Astrocyte of the hippocampus (primary cell): ENCODE measurements at regions not wholly inside any gene's neighbourhood (a gene's known extent, or its start where the extent isn't known, plus 50 kb on each side); places are given as distances from the start of the nearest gene placed in this dataset.

Experiments used
- DNase-seq: peaks from one replicate; pipeline ENCODE4 v3.0.0; 2011; ENCODE audit warnings: low read depth, low spot score

DNA sequence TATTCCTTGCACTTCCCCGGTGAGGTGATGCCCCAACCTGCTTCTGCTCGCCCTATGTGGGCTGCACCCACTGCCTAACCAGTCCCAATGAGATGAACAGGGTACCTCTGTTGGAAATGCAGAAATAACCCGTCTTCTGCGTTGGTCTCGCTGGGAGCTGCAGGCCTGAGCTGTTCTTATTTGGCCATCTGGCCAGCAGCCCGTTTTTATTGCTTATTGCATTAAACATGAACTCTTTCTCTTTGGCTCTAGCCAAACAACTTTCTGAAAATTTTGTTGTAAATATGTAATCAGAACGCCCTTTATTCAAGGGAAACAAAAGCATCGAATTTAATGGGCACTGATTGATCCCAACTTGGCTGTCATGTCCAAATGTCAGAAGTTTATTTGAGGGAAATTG, 124.7 kb upstream of the FTMT start:
- no peak for DNase-seq

DNA sequence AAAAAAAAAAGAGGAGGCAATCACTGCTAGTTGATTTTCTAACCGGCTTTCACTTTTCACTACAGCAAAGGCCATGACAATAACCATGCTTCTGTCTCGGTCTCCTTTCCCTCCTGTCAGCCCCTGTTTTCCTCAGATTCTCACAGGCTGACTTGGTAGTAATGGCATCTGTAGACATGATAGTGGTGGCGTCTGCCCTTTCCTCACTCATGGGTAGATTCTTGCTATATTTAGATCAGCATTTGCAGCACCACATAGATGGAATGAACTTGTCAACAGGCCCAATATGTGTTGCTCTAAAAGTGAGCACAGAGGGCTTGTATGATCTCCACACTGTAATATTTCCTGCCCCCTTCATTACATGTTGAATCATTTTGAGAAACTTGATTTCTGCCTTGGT, 120.3 kb upstream of the FTMT start:
- DNase-seq, result no peak

DNA sequence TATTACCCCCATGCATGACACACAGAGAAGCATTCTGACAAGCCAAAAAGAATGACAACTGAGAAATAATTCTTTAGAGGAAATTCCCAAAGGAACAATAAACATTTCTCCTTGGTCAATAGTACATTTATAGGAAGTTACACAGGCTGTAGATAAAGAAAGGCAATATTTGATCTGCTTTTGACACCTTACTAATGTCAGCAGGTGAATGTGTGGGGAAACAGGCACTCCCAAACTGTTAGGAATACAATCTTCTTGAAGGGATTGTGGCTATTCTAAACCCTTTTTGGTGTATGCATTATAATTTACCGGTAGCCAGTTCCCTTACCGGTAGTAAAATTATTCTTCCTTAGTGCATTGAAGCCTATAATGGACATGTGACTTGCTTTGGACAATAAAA, 116.1 kb upstream of the FTMT start:
- no peak for DNase-seq

DNA sequence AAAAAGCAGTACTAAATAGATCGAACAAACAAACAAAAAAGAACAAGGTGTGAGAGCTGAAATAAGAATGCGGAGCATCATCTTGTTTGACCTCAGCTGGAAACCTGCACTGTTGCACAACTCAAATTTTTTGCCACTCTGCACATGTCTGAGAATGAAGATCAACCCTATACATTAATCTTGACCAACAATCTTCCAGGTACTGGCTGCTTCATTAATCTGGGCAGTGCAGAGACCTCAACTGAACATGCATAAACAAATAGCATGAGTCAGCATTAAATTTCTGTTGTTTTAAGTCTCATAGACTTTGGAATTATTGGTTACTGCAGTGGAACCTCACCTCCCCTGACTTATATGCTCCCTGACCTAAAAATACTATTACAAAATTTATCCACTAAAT, 114.6 kb upstream of the FTMT start:
- DNase-seq, result no peak

DNA sequence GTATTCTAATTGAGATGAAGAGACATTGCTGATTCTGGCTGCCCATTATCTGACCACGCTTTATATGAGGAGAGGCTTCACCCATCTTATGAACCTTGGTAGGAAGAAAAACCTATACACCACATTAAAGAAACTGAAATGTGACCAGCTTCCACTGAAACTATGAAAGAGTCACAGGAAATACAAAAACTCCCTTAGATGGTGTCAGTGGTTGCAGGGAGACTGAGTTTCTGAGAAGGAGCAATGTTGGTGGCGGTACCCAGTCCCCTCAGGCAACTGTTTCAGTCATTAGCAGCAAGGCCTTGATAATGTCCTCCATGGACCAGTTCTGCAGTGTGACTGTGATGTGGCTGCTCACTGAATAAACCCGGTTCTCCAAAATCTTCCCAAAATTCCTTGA, 110.5 kb upstream of the FTMT start:
- no peak for DNase-seq

DNA sequence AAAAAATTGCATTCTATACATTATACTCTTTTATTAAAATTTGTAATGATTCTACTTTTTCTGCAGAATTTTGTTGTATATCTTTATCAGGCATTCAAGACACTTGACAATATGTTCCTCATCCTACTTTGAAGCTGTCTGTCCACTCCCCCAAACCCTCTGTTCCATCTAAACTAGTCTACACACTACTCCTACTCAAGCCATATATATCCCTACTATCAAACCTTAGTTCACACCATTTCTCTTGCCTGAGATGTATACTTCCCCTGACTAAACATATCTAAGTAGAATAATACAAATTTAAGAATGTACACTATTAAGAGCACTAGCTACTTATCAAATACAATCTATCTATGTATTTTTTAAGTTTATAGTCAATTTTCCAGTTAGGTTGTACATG, 107.1 kb upstream of the FTMT start:
- no peak for DNase-seq

DNA sequence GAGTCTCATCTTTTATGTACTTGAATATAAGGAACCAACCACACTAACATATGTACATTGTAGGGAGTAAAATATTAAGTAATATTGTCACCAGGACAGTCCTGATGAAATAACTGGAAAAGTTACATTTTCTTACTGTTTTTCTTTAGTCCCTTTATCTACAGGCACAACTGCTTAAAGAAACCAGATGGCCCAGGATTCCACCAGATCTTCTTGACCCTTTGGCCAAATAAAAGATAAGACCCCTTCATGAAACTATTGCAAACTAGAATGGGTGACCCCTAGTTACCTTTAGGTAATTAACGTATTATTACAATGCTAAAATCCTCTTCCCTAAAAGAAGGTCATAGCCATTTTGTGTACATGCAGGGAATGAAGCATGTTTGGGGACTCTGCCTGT, 106.3 kb upstream of the FTMT start:
- DNase-seq, result no peak

DNA sequence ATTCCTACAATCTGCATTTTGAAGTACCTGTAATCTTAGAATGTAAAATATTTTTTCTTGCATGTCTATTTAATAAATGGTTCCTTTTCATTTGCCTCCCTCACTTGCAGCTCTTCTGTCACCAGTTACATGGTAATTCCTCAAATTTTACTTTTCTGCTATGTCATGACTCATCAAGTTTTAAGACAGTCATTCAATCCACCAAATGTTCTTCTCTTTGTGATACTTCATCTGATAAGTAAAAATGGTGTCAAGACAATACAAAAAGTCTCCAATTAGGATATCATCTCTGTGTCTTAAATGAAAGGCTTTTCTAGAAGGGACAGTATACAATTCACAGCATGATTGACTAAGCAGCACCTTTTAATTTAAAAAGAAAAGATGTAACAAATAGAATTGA, 104.9 kb upstream of the FTMT start:
- DNase-seq, result no peak

DNA sequence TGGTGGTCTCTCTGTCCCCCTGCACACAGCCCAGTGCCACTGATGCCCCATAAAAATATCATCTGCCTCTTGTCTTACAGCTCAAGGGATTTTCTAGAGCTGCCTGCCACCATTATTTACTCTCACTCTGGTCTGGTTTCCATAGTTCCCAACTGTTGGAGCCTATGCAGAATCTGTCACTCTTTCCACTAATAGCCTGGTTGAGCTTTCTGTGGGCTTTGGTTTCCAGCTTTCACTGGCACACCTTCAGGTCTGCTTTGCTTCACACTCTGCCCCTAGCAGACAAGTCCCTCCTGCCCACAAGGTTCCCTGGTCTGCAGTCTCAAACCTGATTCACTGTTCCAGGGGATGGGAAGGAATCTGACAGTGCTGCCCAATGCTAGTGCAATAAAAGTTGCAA, 103.0 kb upstream of the FTMT start:
- DNase-seq, result peak; percentile 31

DNA sequence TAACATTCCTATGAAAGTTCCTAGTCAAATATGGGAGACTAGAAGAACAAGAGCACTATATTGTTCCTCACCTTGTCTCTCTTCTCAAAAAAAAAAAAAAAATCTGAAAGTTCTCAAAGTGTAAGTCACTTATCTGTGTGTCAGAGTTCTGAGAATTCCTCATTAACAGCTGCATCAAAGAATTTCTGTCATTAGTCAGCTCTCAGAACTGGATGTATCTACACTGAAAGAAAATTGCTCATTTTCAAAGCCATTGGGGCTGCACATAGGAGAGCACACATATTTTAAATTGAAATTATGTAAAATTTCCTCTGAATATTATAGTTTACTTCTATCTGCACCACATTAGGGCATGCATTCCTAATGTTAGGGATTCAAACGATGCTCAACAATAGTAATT, 99.5 kb upstream of the FTMT start:
- DNase-seq, result no peak

DNA sequence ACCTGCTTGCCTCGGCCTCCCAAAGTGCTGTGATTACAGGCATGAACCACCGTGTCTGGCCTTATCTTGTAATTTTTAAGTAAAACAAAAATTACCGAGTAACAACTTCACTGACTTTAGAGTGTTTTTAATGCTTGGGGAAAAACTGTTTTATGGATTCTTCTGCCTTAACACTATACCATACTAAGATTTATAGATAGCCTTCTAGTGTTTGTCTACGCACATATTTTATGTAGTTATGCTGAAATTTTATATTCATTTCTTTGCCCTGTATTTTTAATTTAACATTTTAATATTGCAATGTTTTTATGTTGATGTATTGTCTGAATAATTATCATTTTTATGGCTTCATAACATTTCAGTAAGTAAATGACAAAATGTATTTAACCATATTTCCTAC, 96.4 kb upstream of the FTMT start:
- DNase-seq, result no peak

DNA sequence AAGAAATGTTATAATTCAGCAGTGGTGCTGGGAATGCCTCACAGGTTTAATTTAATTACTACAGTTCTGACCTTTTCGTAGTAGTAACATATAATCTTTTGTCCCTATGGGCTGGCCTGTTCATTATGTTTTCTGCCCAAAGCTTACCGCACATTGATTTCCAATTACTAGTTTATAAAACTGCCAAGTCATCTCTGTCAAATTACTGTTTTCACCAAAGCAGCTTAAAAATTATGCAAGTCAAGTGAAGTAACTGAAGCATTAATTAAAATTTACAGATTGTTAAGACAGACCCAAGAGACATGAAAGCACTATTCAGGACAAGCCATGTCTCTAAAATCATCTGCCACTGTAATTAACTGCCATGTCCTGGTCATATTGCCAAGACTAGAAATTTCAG, 93.9 kb upstream of the FTMT start:
- DNase-seq, result no peak

DNA sequence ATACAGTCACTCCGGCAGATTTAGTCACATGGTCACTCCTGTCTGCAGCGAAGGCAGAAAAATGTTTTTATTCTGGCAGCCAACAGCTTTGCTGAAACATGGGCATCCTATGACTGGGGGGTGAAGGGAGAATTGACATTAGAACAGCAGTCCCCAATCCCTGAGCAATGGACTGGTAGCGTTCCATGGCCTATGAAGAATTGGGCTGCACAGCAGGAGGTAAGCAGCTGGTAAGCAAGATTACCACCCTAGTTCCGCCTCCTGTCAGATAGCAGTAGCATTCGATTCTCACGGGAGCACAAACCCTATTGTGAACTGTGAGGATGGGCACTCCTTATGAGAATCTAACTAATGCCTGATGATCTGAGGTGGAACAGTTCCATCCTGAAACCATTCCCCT, 93.1 kb upstream of the FTMT start:
- no peak for DNase-seq

DNA sequence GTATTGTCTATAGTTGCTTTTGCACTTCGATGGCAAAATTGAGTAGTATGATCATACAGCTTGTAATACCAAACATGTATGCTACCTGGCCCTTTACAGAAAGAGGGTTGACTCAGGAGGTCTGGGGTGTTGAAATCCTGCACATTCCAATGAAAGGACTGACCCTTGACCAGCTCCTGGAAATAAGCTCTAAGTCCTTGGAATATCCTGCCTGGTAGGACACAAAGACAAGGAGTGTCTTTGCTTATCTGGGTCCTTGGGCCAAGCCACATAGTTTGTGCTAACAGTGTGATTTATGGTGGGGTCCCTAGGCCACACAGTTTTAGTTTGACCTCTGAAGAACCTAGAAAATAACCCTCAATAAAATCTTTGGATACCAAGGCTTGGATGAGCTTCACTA, 89.3 kb upstream of the FTMT start:
- DNase-seq, result no peak

DNA sequence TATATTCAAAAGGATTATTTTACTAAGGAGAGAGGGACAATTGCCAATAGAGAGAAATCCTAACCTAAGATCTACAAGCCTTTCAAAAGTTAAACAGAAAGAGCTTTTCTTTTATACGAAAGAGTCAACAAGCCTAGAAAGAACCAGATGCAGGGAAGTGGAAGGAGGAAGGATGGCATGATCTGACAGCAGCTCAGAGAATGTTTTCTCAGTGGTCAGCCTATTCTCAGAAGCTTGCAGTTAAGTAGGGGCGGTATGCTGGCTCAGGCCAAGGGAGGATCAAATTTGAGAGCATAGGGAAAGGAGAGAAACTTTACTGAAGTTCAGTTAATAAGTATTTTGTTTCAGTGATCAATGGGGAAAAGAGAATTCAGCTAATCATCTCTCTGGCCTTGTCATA, 88.0 kb upstream of the FTMT start:
- peak; percentile 5 for DNase-seq

DNA sequence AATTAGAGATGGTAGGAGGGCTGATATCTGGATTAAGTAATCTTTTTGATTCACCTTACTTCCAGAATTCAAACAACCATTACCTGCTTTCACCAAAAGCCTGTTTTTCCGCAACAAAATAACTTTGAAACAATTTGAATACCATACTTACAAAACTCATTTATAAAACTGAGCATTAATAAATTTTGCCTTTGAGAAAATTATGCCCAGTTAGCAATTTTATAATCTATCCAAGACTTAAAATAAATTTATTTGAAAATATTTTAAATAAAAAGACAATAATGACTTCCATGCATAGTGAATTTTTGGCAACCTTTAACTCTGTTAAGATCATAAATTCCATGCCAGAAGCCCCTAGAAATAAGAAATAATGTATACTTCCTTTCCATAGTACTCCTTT, 71.3 kb upstream of the FTMT start:
- DNase-seq, result no peak

DNA sequence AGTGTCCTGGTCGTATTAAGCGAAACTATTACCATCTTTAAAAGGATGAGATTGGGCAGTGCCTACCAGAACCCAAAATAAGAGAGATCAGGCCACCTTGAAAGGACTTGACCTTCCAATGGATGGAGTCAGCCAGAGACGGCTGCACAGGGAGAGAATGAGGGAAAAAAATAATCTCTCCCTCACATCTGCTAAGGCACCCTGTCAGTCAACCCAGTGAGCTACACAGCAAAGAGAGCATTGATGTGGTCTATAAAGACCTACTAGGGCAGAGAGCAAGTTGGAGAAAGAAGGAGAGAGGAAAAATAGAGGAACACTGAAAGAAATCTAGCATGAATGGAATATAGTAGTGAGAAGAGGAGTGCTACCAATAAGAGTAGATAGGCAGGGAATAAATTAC, 68.0 kb upstream of the FTMT start:
- no peak for DNase-seq

DNA sequence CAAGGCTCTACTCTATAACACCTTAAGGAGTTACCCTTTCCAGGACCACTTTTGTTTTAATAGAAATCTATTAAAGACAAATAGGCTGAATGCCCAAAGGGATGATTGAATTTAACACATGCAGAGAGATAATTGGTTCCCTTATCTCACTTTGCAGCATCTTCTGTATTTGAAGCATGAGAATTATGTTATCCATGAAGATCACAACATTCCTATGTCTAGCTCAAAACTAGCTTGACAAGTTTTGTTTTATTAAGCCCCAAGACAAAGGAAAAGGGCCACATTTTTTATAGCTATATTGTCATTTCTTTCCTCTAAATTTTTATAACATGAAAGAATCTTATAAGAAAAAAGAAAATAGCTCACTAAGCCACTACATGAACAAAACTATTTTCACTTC, 57.9 kb upstream of the FTMT start:
- no peak for DNase-seq

DNA sequence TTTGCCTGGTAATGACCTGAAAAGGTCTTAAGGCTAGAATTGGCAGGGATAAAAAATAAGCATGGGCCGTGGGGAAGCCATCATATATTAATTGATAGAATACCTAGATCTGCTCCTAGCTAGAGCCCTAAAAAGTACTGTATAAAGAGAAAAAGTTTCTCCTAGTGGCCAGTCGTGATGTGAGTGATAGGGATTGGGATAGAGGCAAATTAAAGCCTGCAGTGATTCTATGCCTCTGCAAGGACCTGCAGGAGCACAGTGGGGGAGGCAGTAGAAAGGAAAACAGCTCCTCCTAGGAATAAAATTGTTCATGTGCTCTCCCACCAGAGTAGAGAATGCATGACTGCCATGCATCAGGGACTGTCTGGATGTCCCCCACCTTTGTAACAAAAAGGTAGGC, 56.2 kb upstream of the FTMT start:
- no peak for DNase-seq

DNA sequence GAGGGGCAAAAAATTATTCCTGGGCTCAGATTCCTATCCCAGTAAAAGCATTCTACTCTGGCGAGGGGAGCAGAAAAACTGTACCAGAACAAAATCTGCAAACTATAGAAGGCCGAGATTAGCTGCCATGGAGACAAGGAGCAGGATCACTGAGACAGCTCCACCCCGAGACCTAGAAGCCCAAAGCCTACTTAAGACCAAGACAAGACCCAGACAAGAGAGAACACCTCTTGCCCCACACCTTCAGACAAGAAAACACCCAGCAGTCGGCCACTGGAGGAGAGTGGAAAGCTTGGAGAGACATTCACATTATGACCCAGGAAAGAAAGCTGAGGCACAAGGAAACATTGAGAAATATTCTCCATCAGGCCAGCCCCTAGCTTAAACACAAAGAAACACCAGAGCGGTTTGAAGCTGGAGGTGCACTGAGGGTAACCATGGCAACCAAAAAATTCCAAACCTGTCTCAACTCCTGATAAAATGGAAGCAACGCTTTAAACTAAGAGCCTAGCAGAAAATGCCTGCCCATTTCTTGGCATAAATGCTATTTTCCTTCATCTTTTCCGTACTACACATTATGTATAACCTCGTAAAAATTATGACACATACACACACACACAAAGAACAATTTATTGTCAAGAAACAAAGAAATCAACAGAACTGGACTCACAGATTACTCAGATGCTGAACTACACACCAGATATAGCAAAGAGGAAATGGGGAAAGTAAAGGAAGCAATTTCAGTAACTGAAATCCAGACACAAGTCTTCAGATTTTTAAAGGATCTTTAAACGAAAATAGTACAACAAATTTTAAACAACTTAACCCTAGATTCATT, 53.8 kb upstream of the FTMT start:
- peak; percentile 16 for DNase-seq
